GM08714 (cell line): ENCODE measurements at regions not wholly inside any gene's neighbourhood (a gene's known extent, or its start where the extent isn't known, plus 50 kb on each side); places are given as distances from the start of the nearest gene placed in this dataset.
"Not testable (repeated sequence)": the region's sequence is repeated elsewhere in the genome, so short reads cannot be mapped to it uniquely, and the experiment has no call there.

Experiments
- H3K4me3 ChIP-seq: fragments of 200-500 bp; sonication (Bioruptor generic); 2 replicates; pipeline ENCODE4 v1.5.1; 2014; ENCODE audit warnings: mild to moderate bottlenecking, low read length, inconsistent platforms
- ZNF274 ChIP-seq: IDR thresholded peaks from 2 replicates; pipeline ENCODE4 v1.6.1; 2012; ENCODE audit warnings: mild to moderate bottlenecking, low read depth, low read length

DNA sequence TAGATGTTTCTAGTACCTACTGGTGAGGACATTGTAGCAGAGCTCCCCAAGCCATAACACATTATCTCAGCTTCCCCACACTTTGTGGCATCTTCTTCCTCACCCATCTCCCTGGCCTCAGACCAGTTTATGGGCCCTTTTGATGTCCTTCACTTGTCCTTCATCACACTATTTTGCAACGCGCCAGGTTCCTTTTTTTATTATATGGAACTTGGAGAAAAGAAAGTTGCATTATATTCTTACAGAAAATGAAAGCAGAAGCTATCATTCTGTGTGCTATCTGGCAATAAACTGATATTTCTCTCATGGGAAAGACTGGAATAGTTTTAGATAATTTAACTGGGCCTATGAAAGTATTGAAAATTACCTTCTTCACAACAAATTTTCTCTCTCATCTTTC is 196.9 kb upstream of the ETV3 start:
- no peak overlapping the region for H3K4me3 ChIP-seq
- no peak for TF ChIP-seq ZNF274

DNA sequence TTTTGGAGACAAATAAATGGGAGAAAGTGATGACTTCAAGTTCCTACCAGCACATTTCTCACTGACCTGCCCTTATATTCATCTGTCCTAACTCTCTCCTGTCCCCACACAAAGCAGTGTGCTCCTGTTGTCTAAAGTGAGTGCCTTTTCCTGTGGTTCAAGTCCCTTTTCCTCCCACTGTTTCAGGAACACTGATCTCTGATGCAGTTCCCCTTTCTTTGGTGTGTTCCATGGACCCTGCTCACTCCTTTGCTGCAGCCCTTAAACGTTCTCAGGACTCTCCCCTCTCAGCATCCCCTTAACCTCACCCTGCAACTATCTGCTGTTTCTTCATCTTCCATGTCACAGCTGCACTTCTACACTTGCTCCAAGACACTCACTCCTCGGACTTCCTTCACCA is 195.8 kb upstream of the ETV3 start:
- no peak for TF ChIP-seq ZNF274
- no peak overlapping the region for H3K4me3 ChIP-seq

DNA sequence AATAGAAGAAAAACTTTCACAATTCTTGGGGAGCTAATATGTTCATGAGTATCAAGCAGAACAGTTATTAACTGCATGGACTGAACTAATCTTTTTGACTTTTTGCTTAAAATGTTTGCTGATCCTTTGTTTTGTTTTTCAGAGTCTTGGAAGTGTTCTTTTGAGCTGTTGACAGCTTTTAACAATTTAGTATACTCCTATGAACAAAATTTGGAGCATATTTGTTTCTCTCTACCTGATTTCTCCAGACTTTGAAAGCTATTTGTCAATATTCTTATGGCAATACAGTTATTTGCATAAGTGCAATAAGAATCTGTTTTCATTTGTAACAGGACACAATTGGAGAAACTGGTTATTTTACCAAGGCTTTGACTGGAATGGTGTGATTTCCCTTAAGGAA is 192.0 kb upstream of the ETV3 start:
- H3K4me3 ChIP-seq = not testable (repeated sequence)

DNA sequence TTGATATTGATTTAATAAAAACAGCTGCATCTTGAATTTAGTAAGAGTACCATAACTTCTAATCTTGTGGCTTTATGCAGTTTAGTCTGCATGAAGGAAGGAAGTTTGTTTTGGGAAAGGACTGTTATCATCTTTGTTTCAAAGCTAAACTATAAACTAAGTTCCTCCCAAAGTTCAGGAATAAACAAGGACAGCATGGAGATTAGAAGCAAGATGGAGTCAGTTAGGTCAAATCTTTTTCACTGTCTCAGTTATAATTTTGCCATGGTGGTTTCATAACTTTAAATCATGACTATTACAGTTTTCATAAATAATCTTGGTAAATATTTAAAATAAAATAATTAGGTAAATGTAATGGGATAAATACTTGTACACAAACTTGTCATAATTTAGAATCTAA is 189.9 kb upstream of the ETV3 start:
- H3K4me3 ChIP-seq = not testable (repeated sequence)

DNA sequence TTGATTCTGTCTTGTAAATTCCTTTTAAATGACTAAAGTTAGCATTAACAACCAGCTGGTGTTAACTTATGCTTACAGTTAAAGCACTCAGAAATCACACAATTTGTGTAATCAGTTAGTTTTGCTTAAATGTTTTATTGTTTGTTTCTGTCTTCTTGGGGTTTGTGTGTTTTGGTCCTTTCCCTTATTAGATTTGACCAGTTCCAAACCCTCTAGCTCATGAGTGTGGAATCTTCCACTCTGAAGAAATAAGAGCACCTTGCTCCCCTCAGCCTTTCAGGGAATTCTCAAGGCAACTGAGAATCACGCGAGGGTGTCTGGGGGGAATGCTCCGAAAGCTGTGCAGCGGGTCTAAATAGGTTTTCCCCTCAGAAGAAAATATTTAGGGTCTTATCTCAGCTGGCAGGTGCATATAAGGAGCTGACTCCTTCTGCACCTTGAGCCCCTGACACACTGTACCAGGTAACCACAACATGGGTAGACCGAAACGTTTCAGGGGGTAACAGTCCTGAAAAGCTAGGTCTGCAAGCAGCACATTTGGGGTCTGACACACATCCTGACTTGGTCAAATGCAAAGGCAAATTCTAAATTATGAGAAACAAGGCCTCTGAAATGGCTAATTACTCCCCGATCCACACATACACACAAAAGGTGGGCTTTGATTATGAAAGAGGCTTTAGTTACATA is 188.1 kb upstream of the ETV3 start:
- TF ChIP-seq ZNF274 = no peak
- no peak overlapping the region for H3K4me3 ChIP-seq

DNA sequence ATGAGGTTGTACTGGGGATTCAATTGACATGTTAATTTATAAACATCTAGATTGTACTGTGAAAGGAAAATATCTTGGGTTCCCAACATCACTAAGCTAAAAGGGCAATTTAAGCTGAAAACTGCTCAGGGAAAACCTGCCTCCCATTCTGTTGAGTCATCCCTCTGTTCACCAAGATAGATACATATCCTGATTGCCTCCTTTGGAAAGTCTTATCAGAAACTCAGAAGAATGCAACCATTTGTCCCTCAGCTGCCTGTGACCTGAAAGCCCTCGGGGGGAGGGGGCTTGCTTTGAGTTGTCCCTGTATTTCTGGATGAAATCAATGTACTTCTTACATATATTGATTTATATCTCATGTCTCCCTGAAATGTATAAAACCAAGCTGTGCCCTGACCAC is 187.0 kb upstream of the ETV3 start:
- H3K4me3 ChIP-seq = no peak overlapping the region
- TF ChIP-seq ZNF274 = no peak

DNA sequence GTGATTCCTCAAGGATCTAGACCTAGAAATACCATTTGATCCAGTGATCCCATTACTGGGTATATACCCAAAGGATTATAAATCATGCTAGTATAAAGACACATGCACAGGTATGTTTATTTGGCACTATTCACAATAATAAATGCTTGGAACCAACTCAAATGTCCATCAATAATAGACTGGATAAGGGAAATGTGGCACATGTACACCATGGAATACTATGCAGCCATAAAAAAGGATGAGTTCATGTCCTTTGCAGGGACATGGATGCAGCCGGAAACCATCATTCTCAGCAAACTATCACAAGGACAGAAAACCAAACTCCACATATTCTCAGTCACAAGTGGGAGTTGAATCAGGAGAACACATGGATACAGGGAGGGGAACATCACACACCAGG is 183.8 kb upstream of the ETV3 start:
- H3K4me3 ChIP-seq = not testable (repeated sequence)

DNA sequence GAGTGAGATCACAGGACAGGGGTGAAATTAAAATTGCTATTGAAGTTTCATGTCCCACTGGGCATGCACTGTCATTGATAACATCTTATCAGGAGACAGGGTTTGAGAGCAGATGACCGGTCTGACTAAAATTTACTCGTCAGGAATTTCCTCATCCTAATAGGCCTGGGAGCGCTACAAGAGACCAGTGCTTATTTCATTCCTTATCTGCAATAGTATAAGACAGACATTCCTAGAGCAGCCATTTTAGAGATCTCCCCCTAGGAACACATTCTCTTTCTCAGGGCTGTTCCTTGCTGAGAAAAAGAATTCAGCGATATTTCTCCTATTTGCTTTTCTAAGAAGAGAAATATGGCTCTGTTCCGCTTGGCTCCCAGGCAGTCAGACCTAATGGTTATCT is 181.4 kb upstream of the ETV3 start:
- no peak overlapping the region for H3K4me3 ChIP-seq
- no peak for TF ChIP-seq ZNF274

DNA sequence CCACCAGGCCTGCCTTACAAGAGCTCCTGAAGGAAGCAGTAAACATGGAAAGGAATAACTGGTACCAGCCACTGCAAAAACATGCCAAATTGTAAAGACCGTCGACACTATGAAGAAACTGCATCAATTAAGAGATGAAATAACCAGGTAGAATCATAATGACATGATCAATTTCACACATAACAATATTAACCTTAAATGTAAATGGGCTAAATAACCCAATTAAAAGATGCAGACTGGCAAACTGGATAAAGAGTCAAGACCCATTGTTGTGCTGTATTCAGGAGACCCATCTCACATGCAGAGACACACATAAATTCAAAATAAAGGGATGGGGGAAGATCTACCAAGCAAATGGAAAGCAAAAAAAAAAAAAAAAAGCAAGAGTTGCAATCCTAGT is 179.0 kb upstream of the ETV3 start:
- H3K4me3 ChIP-seq = not testable (repeated sequence)

DNA sequence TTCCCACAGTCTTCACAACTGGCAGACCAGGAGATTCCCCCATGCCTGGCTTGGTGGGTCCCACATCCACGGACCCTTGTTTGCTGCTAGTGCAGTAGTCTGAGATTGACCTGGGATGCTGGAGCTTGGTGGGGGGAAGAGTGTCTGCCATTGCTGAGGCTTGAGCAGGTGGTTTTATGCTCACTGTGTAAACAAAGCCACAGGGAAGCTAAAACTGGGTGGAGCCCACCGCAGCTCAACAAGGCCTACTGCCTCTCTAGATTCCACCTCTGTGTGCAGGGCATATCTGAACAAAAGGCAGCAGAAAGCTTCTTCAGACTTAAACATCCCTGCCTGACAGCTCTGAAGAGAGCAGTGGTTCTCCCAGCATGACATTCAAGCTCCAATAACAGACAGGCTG is 177.3 kb upstream of the ETV3 start:
- no peak overlapping the region for H3K4me3 ChIP-seq
- no peak for TF ChIP-seq ZNF274

DNA sequence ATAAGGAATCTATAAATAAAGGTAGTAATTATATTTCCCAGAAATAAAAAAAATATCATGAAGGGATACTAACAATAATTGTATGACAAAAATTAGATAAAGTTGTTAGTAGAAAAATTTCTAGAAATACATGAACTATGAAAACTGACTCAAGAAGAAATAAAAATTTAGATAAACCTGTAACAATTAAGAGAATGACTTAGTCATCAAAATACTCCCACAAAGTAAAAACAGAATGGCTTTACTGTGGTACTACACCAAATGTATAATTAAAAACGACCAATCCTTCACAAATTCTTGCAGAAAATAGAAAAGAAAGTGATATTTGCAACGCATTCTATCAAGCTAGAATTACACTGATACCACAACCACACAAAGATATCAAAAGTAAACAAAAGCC is 176.2 kb upstream of the ETV3 start:
- TF ChIP-seq ZNF274 = no peak

DNA sequence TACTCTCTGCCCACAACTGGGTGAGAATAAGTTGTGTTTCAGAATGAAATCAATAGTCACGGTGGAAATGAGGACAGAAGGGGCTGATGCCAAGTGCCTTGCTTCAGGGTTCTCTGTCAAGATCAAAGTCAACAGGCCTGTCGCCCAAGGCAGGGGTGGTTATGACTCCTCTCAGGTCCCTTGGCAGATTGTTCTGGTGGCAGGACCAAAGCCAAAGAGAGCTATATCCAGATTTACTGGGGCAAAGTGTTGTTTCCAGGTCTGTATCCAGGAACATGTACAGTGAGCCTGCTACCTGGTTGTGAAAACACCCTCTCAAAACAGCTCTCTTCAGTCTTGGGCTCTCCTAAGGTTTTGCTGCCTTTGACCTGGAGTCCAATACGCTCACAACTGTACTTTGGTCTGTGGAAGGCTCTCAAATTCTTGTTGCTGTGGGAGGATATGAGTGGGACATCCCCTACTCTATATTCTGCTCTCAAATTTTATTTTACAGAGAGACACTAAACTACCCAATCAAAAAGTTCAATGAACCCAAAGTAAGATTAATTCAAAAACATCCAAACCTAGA is 175.1 kb upstream of the ETV3 start:
- H3K4me3 ChIP-seq = no peak overlapping the region
- TF ChIP-seq ZNF274 = no peak

More for the DNA sequence above, 176.2 kb upstream of the ETV3 start:
- H3K4me3 ChIP-seq = no peak overlapping the region

DNA sequence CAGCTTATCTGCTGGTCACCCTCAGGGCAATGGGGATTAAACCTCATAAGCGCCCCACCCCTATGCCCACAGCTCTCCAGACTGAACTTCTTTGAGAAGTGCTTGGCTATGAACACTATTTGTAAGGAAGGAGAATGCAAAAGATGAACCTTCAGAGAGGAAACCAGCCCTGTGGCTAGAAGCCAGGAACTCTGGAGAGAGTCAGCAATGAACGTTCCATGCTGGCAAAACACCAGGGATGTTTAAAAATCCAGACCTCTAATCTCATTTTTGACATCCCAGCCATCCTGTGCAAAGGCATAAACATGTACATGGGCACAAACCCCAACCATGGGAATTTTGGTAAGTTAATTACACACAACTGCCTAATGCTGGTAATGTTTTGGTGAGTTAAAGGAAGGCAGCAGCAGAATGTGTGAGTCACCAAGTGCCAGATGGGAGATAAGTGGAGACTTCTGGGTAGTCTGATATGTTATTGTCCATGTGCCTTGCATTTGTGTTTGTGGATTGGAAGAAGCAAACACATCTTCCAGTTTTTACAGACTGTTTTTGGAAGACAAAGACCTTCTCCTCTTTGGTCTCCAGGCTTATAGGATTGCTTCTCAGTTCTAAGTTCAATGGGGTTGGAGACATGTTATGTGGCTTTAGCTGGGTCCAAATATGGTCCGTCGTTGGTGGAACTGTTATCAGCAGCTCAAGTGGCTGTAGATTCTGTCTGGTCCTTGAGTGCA is 174.1 kb upstream of the ETV3 start:
- no peak for TF ChIP-seq ZNF274
- H3K4me3 ChIP-seq = no peak overlapping the region

DNA sequence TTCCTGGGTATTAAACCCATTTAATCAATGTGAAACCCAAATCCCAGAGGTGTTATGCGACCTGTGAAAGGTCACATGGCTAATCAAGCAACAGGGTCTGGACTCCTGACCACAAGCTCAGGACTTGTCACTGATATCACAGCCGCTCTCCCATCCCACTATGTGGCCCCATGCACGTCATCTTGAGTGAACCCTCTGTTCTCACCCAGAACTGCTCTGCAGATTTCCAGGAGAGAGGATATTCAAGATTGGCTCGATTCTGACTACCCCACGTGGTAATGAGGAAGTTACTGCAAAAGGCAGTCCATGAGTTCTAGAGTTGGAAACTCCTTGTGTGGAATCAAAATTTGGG is 173.5 kb upstream of the ETV3 start:
- no peak overlapping the region for H3K4me3 ChIP-seq
- no peak for TF ChIP-seq ZNF274

DNA sequence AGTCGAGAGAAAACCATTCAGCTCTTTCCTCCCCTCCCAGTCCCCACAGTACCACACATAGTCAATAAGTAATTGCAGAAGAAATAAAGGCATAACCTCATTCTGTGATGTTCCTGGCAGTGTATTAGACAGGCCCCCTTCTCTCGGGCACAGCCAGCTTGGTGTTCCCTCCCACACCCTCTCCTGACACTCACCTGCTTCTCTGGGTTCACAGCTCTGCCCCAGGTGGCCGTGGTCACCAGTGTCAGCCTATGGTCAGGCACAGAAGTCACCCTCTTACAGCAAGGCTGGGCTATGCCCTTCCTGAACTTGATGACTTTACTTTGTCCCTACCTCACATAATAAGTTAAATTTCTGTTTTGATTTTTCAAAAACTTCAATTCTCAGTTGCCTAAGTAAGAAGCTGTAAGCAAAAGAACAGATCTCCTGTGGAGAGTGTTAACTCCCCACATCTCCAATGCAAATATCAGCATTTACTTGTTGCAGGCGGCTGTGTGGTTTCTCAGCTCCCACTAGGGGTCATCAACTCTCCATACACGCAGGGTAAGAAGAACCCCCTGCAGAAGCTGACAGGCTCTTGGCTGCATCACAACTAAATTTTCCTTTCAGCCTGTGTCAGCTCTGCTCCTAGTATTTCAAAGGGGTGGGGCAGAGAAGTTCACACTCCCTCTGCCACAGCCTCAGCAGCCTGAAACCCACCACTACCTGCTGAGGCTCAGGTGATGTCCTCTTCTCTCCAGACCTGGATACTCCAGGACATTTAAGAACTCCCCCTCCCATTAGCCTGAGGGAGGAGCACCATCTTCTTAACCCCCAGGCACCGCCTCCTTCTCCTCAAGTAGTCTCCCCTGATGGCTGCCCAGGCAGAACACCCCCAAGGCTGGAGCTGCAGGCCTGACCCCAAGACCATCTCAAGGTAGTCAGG is 172.9 kb upstream of the ETV3 start:
- H3K4me3 ChIP-seq = not testable (repeated sequence)

DNA sequence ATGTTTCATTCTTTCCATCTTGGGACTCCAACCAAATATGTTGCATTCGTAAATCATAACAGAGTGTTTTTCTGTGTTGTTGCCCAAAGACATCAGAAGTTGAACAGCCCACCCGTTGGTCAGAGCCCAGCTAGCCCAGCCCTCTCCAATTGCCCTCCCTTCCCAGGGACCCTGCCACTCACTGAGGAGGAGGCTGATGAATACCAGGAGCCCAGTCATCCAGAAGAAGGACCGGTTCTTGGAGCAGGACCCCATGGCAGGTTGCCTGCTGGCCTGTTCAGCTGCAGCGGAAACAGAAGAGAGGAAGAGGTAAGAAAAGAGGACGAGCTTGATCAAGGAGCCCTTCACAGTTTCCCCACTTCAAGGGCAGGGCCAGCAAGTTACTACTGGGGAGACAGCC is 172.2 kb upstream of the ETV3 start:
- TF ChIP-seq ZNF274 = no peak
- no peak overlapping the region for H3K4me3 ChIP-seq
